GM06990 (cell line): ENCODE measurements at regions not wholly inside any gene's neighbourhood (a gene's known extent, or its start where the extent isn't known, plus 50 kb on each side); places are given as distances from the start of the nearest gene placed in this dataset.
A peak's percentile ranks its signal among the peaks of the same experiment; 100 is the strongest.

Experiments
- DNase-seq: peaks from one replicate; pipeline ENCODE4 v3.0.0-alpha.2; 2011; ENCODE audit not compliant: insufficient read length; ENCODE audit errors: extremely low read depth
- H3K27me3 ChIP-seq: replicated peaks from 2 replicates; pipeline ENCODE4 v1.6.0; 2011; ENCODE audit warnings: low read length; ENCODE audit not compliant: control insufficient read depth, insufficient read depth
- H3K36me3 ChIP-seq: 2 replicates; pipeline ENCODE4 v1.5.1; 2011; ENCODE audit warnings: low read length; ENCODE audit not compliant: control insufficient read depth, insufficient read depth
- H3K4me3 ChIP-seq: replicated peaks from 2 replicates; pipeline ENCODE4 v1.5.1; 2011; ENCODE audit warnings: low read depth, mild to moderate bottlenecking, control low read depth, low read length
- CTCF ChIP-seq: IDR thresholded peaks from 2 replicates; pipeline ENCODE4 v1.5.1; 2011; ENCODE audit warnings: low read length, control low read depth, mild to moderate bottlenecking, inconsistent platforms; ENCODE audit not compliant: insufficient read depth, poor library complexity, severe bottlenecking

DNA sequence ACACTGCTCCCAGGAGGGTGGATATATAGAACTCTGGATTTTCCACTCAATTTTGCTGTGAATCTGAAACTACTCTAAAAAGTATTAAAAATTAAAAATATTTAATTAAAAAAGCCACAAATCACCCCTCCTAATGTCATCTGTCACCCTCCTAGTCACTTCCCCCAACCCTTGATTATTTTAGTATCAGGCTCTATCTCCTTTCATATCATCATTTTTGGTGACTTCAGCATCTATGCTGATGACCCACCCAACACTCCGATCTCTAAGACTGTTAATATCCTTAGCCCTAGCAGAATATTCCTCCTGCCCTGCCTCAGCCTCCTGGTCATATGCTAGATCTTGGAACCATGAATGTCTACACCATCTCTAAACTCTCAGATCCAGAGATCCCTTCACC, 128.3 kb upstream of the SLC1A4 start:
- TF ChIP-seq CTCF, result no peak
- H3K4me3 ChIP-seq, result no peak overlapping the region
- H3K27me3 ChIP-seq, result no peaks in the 10 kb centered on the region
- no peaks in the 10 kb centered on the region for H3K36me3 ChIP-seq
- DNase-seq, result no peak

- Histone ChIP-seq H3K27me3 (no peaks in the 10 kb centered on the region), H3K4me3 (no peak overlapping the region; the same call in 1 of the 2 replicates), H3K36me3 (no peaks in the 10 kb centered on the region)
- no peak for TF ChIP-seq CTCF
- DNase-seq, result peak; percentile 49
These were observed 127.5 kb upstream of the SLC1A4 start for GRCh38 chr2:64861452-64862397.

- no peak overlapping the region for H3K4me3 ChIP-seq
- DNase-seq, result no peak
- H3K27me3 ChIP-seq, result no peaks in the 10 kb centered on the region
- TF ChIP-seq CTCF, result no peak
- H3K36me3 ChIP-seq, result no peaks in the 10 kb centered on the region
These were observed 126.6 kb upstream of the SLC1A4 start for GRCh38 chr2:64862623-64863022.

DNA sequence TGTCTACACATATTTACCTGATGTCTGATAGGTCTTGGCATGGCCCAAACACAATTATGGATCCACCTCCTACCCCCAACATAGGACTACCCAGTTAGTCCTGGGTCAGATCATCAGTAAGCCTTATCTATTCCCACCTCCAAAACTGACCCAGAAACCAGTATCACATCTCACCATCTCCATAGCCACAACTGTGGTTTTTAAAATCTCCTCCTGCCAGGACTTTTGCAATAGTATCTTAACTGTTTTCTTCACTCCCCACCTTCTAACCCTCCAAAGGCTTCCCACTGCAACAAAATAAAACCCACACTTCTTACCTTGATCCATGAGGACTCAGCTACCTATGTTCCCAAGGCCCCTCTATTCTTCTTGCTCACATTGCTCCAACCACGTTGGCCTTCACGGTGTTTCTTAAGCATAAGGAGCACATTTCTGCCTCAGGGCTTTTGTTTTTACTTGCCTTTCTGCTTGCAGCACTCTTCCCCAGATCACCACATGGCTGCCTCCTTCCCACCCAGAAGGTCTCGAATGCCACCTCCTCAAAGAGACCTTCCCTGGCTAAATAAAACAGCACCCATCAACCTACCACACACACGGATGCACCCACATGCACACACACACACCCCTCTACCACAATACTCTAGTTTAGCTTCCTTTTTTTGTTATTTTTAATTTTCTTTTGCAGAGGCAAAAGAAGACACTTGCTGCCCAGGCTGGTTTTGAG, 125.9 kb upstream of the SLC1A4 start:
- TF ChIP-seq CTCF, result no peak
- no peak overlapping the region for H3K4me3 ChIP-seq
- H3K36me3 ChIP-seq, result no peaks in the 10 kb centered on the region
- H3K27me3 ChIP-seq, result no peaks in the 10 kb centered on the region
- DNase-seq, result no peak

- H3K27me3 ChIP-seq, result no peaks in the 10 kb centered on the region
These were observed 123.9 kb upstream of the SLC1A4 start for GRCh38 chr2:64865073-64865830.

More at GRCh38 chr2:64865073-64865830, 123.9 kb upstream of the SLC1A4 start:
- DNase-seq, result peak; percentile 73
- TF ChIP-seq CTCF, result peak; percentile 40
- Histone ChIP-seq H3K4me3 (peak overlapping the region; percentile 66), H3K36me3 (no peaks in the 10 kb centered on the region)
